Activated CD4-positive, alpha-beta T cell treated with anti-CD3 and anti-CD28 coated beads for 48 hours (primary cell): ENCODE measurements at regions not wholly inside any gene's neighbourhood (a gene's known extent, or its start where the extent isn't known, plus 50 kb on each side); places are given as distances from the start of the nearest gene placed in this dataset.

Source experiments
- DNase-seq: peaks from one replicate; pipeline ENCODE4 v3.0.0-alpha.2; 2020

GRCh38 chr10:65491799-65492198 is 1434.0 kb upstream of the LRRTM3 start:
- no peak for DNase-seq

DNA sequence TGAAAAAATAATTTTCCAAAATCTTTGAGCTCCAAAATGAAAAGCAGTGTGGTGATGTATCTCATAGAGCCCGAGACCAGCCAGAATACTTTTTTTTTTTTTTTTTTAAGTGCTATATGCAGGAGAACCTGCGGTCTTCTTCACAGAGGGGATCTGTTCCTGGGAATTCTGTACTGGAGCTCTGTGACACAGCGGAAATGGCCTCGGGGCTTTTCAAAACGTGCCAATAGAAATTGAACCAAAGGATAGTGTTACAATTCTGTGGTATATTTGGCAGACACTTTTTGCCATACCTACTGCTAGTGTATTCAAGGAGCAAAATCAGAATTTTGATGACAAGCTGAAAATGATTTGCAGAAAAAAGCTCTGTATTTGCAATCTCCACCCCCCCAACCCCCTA is 1429.3 kb upstream of the LRRTM3 start:
- DNase-seq = no peak

GRCh38 chr10:65497837-65498236 is 1428.0 kb upstream of the LRRTM3 start:
- DNase-seq = no peak

DNA sequence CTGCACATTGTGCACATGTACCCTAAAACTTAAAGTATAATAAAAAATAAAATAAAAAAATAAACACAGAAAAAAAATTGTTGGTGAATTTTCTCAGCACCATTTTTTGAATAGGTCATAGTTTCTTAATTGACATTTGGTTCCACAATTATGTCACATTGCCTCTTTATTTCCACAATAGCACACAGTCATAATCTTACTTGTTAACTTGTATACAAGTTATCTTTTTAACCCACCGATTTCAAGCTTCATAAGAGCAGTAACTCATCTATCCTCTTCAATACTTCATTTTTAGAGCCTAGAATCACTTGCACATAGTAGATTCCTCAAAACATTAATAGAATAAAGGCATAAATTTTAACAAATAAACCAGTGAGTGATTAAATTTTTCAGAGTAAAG is 1425.1 kb upstream of the LRRTM3 start:
- DNase-seq = no peak

DNA sequence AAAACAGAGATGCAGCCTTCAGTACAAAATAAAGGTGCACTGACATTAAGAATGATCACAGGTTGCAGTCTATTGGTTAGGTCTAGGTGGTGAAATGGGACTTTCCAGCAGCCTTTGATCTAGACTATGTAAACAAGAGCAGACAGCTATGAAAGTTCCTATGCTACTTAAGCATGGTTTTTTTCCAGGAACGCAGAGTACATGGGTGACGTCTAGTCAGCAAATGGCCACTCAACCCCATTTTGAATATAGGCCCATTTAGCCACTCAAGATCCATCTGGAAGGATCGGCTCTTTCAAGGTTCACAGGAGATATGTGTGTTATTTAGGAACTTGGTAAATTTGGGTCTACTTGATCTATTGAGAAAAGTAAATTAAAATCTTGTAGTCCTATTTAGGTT is 1424.6 kb upstream of the LRRTM3 start:
- DNase-seq = no peak

DNA sequence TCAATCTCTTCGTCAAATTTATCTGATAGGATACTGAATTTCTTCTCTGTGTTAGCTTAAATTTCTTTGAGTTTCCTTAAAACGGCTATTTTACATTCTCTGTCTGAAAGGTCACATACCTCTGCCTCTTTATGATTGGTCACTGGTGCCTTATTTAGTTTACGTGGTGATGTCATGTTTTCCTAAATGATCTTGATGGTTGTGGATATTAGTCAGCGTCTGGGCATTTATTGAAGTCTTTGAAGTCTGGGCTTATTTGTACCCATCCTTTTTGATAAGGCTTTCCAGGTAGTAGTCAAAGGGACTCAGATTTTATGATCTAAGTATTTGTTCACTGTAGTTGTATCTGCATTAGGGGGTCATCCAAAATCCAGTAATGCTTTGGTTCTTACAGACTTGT is 1407.5 kb upstream of the LRRTM3 start:
- DNase-seq = no peak

DNA sequence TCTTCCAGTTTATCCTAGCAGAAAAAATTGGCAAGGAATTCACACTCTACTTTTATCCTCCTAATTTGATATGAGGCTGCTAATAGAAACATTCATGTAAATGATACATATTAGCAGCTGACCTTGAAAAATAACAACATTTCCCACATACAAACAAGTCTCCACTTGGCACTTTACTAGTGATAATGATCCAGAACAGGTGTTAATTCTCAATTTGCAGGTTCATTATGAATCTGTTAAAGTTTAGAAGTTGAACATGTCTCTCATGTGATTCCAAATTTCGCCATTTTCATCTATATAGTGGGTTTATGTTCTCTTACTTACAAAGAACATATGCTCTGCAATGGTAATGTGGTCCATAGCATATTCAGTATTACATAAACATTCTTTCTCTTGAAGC is 1396.8 kb upstream of the LRRTM3 start:
- no peak for DNase-seq

- DNase-seq = no peak
Observed at GRCh38 chr10:65531545-65531944, 1394.3 kb upstream of the LRRTM3 start.

DNA sequence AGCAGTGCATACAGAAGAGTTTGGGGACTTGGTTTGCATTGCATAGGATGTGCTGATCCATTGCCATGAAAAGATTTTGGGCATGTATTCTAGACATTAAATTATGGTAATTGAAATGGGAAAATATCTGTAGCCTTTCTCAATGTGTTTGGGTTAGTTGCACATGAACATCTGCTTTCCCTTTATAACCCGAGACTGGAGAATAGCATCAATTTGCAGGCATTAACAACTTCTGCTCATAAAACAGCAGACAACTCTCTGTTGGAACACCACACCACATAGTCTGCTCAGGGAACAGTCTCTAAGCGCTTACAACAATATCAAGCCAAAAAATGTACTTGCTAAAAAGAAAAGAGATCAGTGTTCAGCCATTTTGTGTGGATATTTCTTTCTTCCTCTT is 1391.1 kb upstream of the LRRTM3 start:
- no peak for DNase-seq

- no peak for DNase-seq
Observed at GRCh38 chr10:65544756-65545155, 1381.1 kb upstream of the LRRTM3 start.

DNA sequence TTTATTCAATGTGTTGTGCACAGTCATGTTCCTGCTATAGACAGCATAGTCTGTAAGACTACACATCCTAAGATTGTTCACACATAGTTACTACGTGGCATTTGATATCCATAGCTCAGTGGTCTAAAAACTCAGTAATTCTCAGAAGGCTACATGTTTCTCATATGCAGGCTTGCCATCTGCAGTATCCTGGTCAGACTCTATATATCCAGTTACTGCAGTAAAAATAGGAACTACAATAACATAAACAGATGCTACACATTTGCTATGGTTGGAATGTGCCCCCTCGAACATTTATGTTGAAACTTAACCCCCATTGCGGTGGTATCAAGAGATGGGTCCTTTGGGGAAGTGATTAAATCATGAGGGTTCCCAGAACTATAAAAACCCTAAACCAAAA is 1377.8 kb upstream of the LRRTM3 start:
- DNase-seq = no peak

DNA sequence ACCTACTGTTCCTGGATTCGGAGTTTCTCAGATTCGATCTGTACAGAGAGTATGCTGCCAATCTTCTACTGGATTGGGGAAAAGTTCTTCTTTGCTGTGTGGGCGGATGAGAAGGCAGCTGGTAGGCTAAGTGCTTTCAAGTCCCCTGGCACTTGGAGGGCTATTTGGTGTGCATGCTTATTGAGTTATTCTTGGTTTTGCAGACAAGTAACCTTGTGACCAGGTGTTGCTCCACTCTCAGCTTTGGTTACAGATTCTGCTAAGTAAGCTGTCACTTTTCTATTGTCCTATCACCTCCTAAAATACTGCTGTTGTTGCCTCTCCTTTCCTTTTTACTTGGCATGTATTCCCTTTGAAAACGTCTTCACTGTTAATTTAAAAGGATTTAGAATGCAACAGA is 1375.1 kb upstream of the LRRTM3 start:
- no peak for DNase-seq

DNA sequence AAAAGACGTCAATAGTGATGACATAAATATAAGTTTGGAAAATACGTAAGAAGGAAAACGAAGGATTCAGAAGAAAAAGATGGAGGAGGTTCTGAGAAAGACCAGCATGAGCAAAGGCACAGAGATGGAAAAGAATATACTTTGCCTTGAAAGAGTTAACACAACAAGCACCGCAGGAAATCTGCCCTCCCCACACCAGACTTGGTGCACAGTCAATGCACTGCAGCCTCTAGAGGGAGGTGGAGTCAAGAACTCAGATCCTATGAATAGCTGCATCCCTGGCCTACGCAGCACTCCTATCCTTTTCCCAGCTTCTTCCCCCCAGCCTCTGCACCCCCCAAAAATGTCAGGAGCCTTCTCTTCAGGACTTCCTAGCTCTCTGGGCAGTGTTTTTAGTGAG is 1370.6 kb upstream of the LRRTM3 start:
- DNase-seq = no peak

DNA sequence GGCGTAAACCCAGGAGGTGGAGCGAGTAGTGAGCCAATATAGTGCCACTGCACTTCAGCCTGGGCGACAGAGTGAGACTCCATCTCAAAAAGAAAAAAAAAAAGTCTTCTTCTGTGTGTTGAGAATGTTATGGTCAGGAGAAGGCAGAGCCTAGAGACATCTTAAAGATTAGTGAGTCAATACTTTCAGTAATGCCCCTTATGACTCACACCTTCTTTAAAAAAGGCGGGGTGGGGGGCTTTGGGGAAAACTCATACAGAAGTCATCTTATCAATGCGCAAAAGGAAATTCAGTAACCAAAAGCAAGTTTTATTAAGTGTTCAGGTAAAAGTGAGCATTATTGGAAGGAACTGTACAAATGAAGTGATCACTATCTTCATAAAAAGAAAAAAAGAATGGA is 1369.8 kb upstream of the LRRTM3 start:
- no peak for DNase-seq

- DNase-seq = no peak
Observed at GRCh38 chr10:65559369-65559768, 1366.5 kb upstream of the LRRTM3 start.

GRCh38 chr10:65565246-65565645 is 1360.6 kb upstream of the LRRTM3 start:
- DNase-seq = no peak

DNA sequence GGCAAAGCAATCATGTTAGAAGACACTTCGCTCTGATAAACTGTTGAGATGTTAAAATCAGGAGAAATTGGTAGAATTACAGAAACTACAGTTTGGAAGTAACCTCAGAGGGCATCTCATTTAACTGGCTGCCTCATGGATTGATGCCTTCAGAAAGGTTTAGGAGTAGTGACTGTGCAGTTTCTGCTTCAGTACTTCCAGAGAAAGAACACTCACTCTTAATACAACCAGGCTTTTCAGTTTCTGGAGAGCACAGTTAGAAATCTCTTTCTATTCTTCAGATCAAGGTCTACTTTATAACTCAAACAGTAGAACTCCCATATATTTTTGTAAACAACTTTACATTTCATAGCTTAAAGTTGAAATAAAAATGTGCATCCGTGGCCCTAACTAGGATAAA is 1358.9 kb upstream of the LRRTM3 start:
- DNase-seq = no peak

- DNase-seq = no peak
Observed at GRCh38 chr10:65570143-65571010, 1355.5 kb upstream of the LRRTM3 start.

- no peak for DNase-seq
Observed at GRCh38 chr10:65571011-65571570, 1354.7 kb upstream of the LRRTM3 start.

GRCh38 chr10:65581426-65582026 is 1344.3 kb upstream of the LRRTM3 start:
- no peak for DNase-seq

- no peak for DNase-seq
Observed at GRCh38 chr10:65602182-65602865, 1323.5 kb upstream of the LRRTM3 start.

DNA sequence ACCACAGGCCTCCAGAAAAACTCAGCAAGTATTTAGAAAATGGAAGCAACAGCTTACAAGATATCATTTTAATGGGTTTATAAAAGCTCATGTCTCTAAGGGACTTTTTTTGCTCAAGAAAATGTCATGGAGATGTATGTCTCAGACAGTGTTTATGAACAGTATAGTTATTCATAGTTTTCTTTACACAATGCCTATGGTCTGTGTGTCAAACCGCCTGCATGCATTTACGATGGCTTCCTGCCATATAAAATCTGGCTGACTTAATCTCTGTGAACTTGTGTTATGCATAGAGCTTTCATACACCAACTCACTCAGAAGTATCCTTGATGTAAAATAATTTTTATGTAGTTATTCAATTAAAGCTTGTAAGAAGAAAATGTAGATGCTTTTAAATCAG is 1314.2 kb upstream of the LRRTM3 start:
- DNase-seq = no peak

DNA sequence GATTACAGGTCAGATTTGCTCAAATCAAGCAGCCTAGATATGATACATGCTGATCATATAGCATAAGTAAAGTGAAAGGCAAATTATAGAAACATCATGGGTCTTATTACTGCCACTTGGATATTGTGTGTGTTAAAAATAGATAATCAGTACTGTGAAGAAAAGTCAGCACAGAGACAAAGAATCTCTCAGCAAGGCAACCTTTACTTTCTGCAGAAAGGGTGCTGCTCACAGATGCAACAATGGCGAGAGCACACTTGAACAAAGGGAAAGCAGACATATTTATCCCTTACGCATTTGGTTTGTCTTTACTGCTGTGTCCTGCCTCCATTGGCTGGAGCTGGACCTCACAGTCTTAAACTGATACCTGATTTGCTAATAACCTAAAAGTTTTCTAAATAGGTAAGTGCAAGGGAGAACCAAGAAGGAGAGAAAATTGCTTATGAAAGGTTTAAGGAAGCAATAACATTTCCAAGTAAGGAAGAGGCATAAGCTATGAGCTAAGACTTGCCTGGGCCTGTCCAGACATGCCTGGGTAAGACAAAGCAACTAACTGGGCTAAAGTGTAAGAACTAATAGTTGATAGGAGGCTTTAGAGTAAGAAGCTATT is 1310.8 kb upstream of the LRRTM3 start:
- no peak for DNase-seq
